ENCODE measurements at regions not wholly inside any gene's neighbourhood (a gene's known extent, or its start where the extent isn't known, plus 50 kb on each side); places are given as distances from the start of the nearest gene placed in this dataset.
"Not testable (repeated sequence)": the region's sequence is repeated elsewhere in the genome, so short reads cannot be mapped to it uniquely, and the experiment has no call there.

DNA sequence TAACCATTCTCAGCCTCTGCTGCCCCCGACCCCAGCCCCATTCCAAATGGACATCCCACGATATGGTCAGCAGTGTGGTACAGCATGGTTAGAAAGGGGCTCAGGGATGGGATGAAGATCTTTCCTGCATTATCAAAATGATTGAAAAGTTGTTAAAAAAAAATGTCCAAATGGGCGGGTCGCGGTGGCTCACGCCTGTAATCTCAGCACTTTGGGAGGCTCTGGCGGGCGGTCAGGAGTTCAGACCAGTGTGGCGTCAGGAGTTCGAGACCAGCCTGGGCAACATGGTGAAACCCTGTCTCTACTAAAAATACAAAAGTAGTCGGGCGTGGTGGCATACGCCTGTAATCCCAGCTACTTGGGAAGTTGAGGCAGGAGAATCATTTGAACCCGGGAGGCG lies 54.3 kb upstream of the ZNF254 start:
- Histone ChIP-seq H3K27ac (replicated peaks) (peak overlapping the region; percentile 93), H3K27me3 (ENCODE audit: insufficient read depth, poor library complexity, severe bottlenecking) (no peaks in the 10 kb centered on the region), H3K4me3 (replicated peaks; ENCODE audit: insufficient read depth, low read length) (peak overlapping the region; percentile 71)
- TF ChIP-seq GABPA (IDR thresholded peaks at IDR 0.05; ENCODE audit: low read depth) (no peak), SPI1 (IDR thresholded peaks at IDR 0.05; ENCODE audit: borderline replicate concordance, low read depth) (no peak), POLR2AphosphoS5 (IDR thresholded peaks at IDR 0.05; ENCODE audit: low read depth) (no peak)
- TF ChIP-seq, protein P1, sequence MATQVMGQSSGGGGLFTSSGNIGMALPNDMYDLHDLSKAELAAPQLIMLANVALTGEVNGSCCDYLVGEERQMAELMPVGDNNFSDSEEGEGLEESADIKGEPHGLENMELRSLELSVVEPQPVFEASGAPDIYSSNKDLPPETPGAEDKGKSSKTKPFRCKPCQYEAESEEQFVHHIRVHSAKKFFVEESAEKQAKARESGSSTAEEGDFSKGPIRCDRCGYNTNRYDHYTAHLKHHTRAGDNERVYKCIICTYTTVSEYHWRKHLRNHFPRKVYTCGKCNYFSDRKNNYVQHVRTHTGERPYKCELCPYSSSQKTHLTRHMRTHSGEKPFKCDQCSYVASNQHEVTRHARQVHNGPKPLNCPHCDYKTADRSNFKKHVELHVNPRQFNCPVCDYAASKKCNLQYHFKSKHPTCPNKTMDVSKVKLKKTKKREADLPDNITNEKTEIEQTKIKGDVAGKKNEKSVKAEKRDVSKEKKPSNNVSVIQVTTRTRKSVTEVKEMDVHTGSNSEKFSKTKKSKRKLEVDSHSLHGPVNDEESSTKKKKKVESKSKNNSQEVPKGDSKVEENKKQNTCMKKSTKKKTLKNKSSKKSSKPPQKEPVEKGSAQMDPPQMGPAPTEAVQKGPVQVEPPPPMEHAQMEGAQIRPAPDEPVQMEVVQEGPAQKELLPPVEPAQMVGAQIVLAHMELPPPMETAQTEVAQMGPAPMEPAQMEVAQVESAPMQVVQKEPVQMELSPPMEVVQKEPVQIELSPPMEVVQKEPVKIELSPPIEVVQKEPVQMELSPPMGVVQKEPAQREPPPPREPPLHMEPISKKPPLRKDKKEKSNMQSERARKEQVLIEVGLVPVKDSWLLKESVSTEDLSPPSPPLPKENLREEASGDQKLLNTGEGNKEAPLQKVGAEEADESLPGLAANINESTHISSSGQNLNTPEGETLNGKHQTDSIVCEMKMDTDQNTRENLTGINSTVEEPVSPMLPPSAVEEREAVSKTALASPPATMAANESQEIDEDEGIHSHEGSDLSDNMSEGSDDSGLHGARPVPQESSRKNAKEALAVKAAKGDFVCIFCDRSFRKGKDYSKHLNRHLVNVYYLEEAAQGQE (IDR thresholded peaks at IDR 0.05; ENCODE audit: insufficient replicate concordance, low read depth): no peak
- no peak for DNase-seq (ENCODE audit: low read depth in 1 of 2, low spot score in 1 of 2)

DNA sequence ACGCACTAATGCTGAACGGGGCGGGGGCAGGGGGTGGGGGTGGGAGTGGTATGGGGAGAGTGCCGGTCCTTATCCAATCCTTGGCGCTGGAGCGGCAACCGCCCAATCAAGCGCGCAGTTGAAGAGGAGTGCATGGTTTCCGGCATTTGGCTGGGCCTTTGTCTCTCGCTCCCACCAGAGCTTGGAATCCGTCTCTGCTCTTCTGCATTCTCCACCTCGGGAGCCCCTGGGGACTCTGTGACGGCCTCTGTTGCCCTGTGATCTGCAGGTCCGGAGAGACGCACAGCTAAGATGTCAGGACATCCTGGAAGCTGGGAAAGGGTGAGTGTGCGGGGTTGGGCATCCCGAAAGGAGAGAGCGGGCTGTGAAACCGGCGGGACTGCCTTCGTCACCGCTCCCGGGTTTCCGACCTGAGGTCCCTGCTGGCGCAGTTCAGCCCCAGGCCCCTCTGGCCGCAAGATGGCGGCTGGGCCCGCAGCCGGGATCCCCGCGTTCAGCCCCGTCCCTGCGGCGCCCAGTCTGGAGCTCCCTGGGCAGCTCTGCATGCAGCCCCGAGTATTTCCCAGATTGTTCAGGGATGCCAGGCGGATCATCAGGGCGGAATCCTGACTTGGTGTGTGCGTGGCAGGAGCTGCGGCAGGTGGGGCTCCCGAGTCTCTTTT lies 53.6 kb upstream of the ZNF254 start:
- H3K27me3 ChIP-seq (ENCODE audit: insufficient read depth, poor library complexity, severe bottlenecking): no peaks in the 10 kb centered on the region
- H3K27ac ChIP-seq (replicated peaks): peak overlapping the region; percentile 93
- peak; percentile 65 to 92 for DNase-seq (ENCODE audit: low read depth in 1 of 2, low spot score in 1 of 2)
- TF ChIP-seq, protein P2, sequence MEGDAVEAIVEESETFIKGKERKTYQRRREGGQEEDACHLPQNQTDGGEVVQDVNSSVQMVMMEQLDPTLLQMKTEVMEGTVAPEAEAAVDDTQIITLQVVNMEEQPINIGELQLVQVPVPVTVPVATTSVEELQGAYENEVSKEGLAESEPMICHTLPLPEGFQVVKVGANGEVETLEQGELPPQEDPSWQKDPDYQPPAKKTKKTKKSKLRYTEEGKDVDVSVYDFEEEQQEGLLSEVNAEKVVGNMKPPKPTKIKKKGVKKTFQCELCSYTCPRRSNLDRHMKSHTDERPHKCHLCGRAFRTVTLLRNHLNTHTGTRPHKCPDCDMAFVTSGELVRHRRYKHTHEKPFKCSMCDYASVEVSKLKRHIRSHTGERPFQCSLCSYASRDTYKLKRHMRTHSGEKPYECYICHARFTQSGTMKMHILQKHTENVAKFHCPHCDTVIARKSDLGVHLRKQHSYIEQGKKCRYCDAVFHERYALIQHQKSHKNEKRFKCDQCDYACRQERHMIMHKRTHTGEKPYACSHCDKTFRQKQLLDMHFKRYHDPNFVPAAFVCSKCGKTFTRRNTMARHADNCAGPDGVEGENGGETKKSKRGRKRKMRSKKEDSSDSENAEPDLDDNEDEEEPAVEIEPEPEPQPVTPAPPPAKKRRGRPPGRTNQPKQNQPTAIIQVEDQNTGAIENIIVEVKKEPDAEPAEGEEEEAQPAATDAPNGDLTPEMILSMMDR (IDR thresholded peaks at IDR 0.05; ENCODE audit: insufficient read depth, low read length): no peak
- TF ChIP-seq, protein P1 (IDR thresholded peaks at IDR 0.05; ENCODE audit: insufficient replicate concordance, low read depth): peak; percentile 63
- TF ChIP-seq GABPA (IDR thresholded peaks at IDR 0.05; ENCODE audit: low read depth) (no peak), SPI1 (IDR thresholded peaks at IDR 0.05; ENCODE audit: borderline replicate concordance, low read depth) (no peak), POLR2AphosphoS5 (IDR thresholded peaks at IDR 0.05; ENCODE audit: low read depth) (peak; percentile 70)
- H3K4me3 ChIP-seq (replicated peaks; ENCODE audit: insufficient read depth, low read length): peak overlapping the region; percentile 71

DNA sequence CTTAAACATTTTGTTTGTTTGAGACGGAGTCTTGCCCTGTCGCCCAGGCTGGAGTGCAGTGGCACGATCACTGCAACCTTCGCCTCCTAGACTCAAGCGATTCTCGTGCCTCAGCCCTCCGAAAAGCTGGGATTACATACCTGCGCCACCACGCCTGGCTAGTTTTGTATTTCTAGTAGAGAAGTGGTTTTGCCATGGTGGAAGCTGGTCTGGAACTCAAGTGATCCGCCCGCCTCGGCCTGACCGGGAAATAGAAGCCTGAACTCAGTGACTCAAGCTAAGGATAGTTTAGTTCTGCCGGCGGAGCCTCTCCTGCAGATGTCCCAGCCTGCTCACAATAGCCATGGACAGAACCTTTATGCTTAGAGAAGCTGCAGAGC lies 53.0 kb upstream of the ZNF254 start:
- Histone ChIP-seq H3K4me3 (replicated peaks; ENCODE audit: insufficient read depth, low read length) (peak overlapping the region; percentile 71), H3K27ac (replicated peaks) (peak overlapping the region; percentile 93), H3K27me3 (ENCODE audit: insufficient read depth, poor library complexity, severe bottlenecking) (no peaks in the 10 kb centered on the region)
- TF ChIP-seq SPI1 (IDR thresholded peaks at IDR 0.05; ENCODE audit: borderline replicate concordance, low read depth) (no peak), POLR2AphosphoS5 (IDR thresholded peaks at IDR 0.05; ENCODE audit: low read depth) (no peak), GABPA (IDR thresholded peaks at IDR 0.05; ENCODE audit: low read depth) (no peak)
- TF ChIP-seq, protein P1 (IDR thresholded peaks at IDR 0.05; ENCODE audit: insufficient replicate concordance, low read depth): no peak
- TF ChIP-seq, protein P2 (IDR thresholded peaks at IDR 0.05; ENCODE audit: insufficient read depth, low read length): no peak
- peak in 1 of 2 experiments; percentile 61 for DNase-seq (ENCODE audit: low read depth in 1 of 2, low spot score in 1 of 2)

DNA sequence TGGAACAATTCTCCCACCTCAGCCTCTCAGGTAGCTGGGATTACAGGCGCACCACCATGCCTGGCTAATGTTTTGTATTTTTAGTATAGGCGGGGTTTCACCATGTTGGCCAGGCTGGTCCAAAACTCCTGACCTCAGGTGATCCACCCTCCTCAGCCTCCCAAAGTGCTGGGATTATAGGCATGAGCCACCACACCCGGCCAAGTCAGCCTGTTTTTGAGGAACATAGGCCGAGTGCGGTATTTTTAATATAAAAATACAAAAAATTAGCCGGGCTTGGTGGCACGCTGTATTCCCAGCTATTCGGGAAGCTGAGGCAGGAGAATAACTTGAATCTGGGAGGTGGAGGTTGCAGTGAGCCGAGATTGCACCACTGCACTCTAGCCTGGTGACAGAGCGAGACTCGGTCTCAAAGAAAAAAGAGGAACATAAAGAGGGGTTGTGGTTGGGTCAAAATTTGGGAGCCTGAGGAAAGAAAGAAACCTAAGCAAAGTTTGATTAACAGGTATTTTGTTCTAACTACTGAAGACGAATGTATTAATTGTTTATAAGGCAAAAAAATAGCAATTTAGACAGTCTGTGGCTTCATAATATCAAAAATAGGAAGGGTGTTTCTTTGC lies 51.6 kb upstream of the ZNF254 start:
- not testable (repeated sequence) for H3K27ac ChIP-seq (replicated peaks); H3K4me3 ChIP-seq (replicated peaks; ENCODE audit: insufficient read depth, low read length); H3K27me3 ChIP-seq (ENCODE audit: insufficient read depth, poor library complexity, severe bottlenecking)
- peak in 1 of 2 experiments; percentile 63 for DNase-seq (ENCODE audit: low read depth in 1 of 2, low spot score in 1 of 2)
